ENCODE measurements at regions not wholly inside any gene's neighbourhood (a gene's known extent, or its start where the extent isn't known, plus 50 kb on each side); places are given as distances from the start of the nearest gene placed in this dataset.
A peak's percentile ranks its signal among the peaks of the same experiment; 100 is the strongest.

- Histone ChIP-seq H3K27me3 (replicated peaks in 1 of 2; ENCODE audit: control insufficient read depth in 2 of 2, insufficient read depth in 2 of 2, low read length in 1 of 2) (no peaks in the 10 kb centered on the region; a peak in 1 of 4 replicates), H3K9me3 (replicated peaks; ENCODE audit: control insufficient read depth, insufficient read depth, low read length) (no peaks in the 10 kb centered on the region), H3K27ac (ENCODE audit: control insufficient read depth, insufficient read depth) (no peak overlapping the region), H3K4me2 (ENCODE audit: control insufficient read depth, insufficient read depth) (no peak overlapping the region), H3K4me1 (ENCODE audit: control insufficient read depth, insufficient read depth, low read length) (no peaks in the 10 kb centered on the region), H3K4me3 (no peak overlapping the region), H4K20me1 (ENCODE audit: control insufficient read depth, insufficient read depth) (no peaks in the 10 kb centered on the region), H2AFZ (ENCODE audit: control insufficient read depth, low read depth, low read length) (no peak overlapping the region), H3K36me3 (ENCODE audit: control insufficient read depth in 2 of 2, insufficient read depth in 2 of 2, low read length in 1 of 2) (no peaks in the 10 kb centered on the region), H3K79me2 (ENCODE audit: control insufficient read depth, insufficient read depth, low read length) (no peaks in the 10 kb centered on the region), H3K9ac (ENCODE audit: control insufficient read depth, insufficient read depth, low read length) (no peak overlapping the region)
- ChIA-PET RAD21 (ENCODE audit: unreplicated experiment) (no interaction called here), SMC1A (ENCODE audit: uncharacterized antibody, unreplicated experiment) (no interaction called here), CTCF (no interaction called here), POLR2A (no interaction called here)
- no TSS peak for BruUV-seq (replicated peaks)
- FAIRE-seq (no peak), DNase-seq (ENCODE audit: low read depth, low spot score) (no peak), ATAC-seq (no peak)
- intact Hi-C loops (cut with micrococcal nuclease; ENCODE audit: unreplicated experiment) (no loop called here), in situ Hi-C loops (cut with MboI) (no loop called here)
- no peak for TF ChIP-seq SREBF2 (IDR thresholded peaks at IDR 0.05; ENCODE audit: low read length)
- peak; percentile 54; the same call in 1 of the 2 replicates for TF ChIP-seq RAD51 (IDR thresholded peaks at IDR 0.05)
- WGBS (ENCODE audit: insufficient coverage, insufficient replicate concordance, low lambda C conversion rate, missing lambda C conversion rate): 0% methylated on average over 1 of the region's 1 CpG
Observed at GRCh38 chr14:66046035-66046434, 440.1 kb upstream of the CCDC196 start.

GRCh38 chr14:66046591-66046990, 439.6 kb upstream of the CCDC196 start:
- no peaks in the 10 kb centered on the region for H3K9me3 ChIP-seq (replicated peaks; ENCODE audit: control insufficient read depth, insufficient read depth, low read length)
- in situ Hi-C loops (cut with MboI) (no loop called here), intact Hi-C loops (cut with micrococcal nuclease; ENCODE audit: unreplicated experiment) (no loop called here)
- no peaks in the 10 kb centered on the region; a peak in 1 of 4 replicates for H3K27me3 ChIP-seq (replicated peaks in 1 of 2; ENCODE audit: control insufficient read depth in 2 of 2, insufficient read depth in 2 of 2, low read length in 1 of 2)
- no TSS peak for BruUV-seq (replicated peaks)
- ATAC-seq: no peak
- H2AFZ ChIP-seq (ENCODE audit: control insufficient read depth, low read depth, low read length): no peak overlapping the region
- H3K4me1 ChIP-seq (ENCODE audit: control insufficient read depth, insufficient read depth, low read length): no peaks in the 10 kb centered on the region
- H3K9ac ChIP-seq (ENCODE audit: control insufficient read depth, insufficient read depth, low read length): no peak overlapping the region
- ChIA-PET POLR2A (no interaction called here), RAD21 (ENCODE audit: unreplicated experiment) (no interaction called here), CTCF (no interaction called here), SMC1A (ENCODE audit: uncharacterized antibody, unreplicated experiment) (no interaction called here)
- TF ChIP-seq HDAC2 (IDR thresholded peaks at IDR 0.05): no peak
- DNase-seq (ENCODE audit: low read depth, low spot score): no peak
- H3K4me3 ChIP-seq: no peak overlapping the region
- 0% methylated on average over 1 of the region's 1 CpG for WGBS (ENCODE audit: insufficient coverage, insufficient replicate concordance, low lambda C conversion rate, missing lambda C conversion rate)
- H3K79me2 ChIP-seq (ENCODE audit: control insufficient read depth, insufficient read depth, low read length): no peaks in the 10 kb centered on the region
- H3K4me2 ChIP-seq (ENCODE audit: control insufficient read depth, insufficient read depth): no peak overlapping the region
- FAIRE-seq: no peak
- H4K20me1 ChIP-seq (ENCODE audit: control insufficient read depth, insufficient read depth): no peaks in the 10 kb centered on the region
- no peak overlapping the region for H3K27ac ChIP-seq (ENCODE audit: control insufficient read depth, insufficient read depth)
- no peaks in the 10 kb centered on the region for H3K36me3 ChIP-seq (ENCODE audit: control insufficient read depth in 2 of 2, insufficient read depth in 2 of 2, low read length in 1 of 2)

Measured in GM12878 (cell line).